B cell (primary cell): ENCODE measurements at regions not wholly inside any gene's neighbourhood (a gene's known extent, or its start where the extent isn't known, plus 50 kb on each side); places are given as distances from the start of the nearest gene placed in this dataset.

Experiments
- CTCF ChIP-seq: fragments of 200-600 bp; IDR thresholded peaks from one replicate; pipeline ENCODE4 v1.8.0; 2022; ENCODE audit warnings: antibody characterized with exemption, mild to moderate bottlenecking
- EZH2 ChIP-seq: IDR thresholded peaks from 2 replicates; pipeline ENCODE4 v1.6.1; 2012; ENCODE audit warnings: borderline replicate concordance, low read depth, mild to moderate bottlenecking, moderate library complexity, low read length; ENCODE audit not compliant: insufficient read depth, poor library complexity, severe bottlenecking

- TF ChIP-seq CTCF (no peak), EZH2 (no peak)
Observed at GRCh38 chr20:50273601-50274491, 83.2 kb downstream of the CEBPB start.
